Colonic mucosa (tissue), 4 donors: ENCODE measurements at regions not wholly inside any gene's neighbourhood (a gene's known extent, or its start where the extent isn't known, plus 50 kb on each side); places are given as distances from the start of the nearest gene placed in this dataset.

Experiments
- DNase-seq: peaks from one replicate; pipeline ENCODE4 v3.0.0-alpha.2; 2020
- H3K27ac ChIP-seq: fragments of 200-600 bp; one replicate; pipeline ENCODE4 v1.8.0; 2021
- H3K27me3 ChIP-seq: fragments of 200-600 bp; one replicate; pipeline ENCODE4 v1.8.0; 2021
- H3K36me3 ChIP-seq: fragments of 200-600 bp; one replicate; pipeline ENCODE4 v1.8.0; 2021
- H3K4me1 ChIP-seq: fragments of 200-600 bp; one replicate; pipeline ENCODE4 v1.8.0; 2021; ENCODE audit warnings: mild to moderate bottlenecking
- H3K4me3 ChIP-seq: fragments of 200-600 bp; one replicate; pipeline ENCODE4 v1.8.0; 2021
- H3K9ac ChIP-seq, 2 donors: one replicate each; pipeline ENCODE4 v1.7.0; 2013; ENCODE audit warnings: control low read depth in 2 of 2, low read depth in 2 of 2, low read length in 2 of 2
- H3K9me3 ChIP-seq: fragments of 200-600 bp; one replicate; pipeline ENCODE4 v1.8.0; 2021
- CTCF ChIP-seq: fragments of 200-600 bp; IDR thresholded peaks from one replicate; pipeline ENCODE4 v1.8.0; 2022; ENCODE audit warnings: antibody characterized with exemption, mild to moderate bottlenecking
- intact Hi-C: fragments of 100-400 bp; cut with DNase I; formaldehyde crosslinking; loops from one replicate; pipeline ENCODE4 v1.14.1; 2022
- donor health status: healthy.
- donor health status: DM: no; HTN: no; CAD: no.
- donor health status: DM: no; HTN: no; CAD: no.

DNA sequence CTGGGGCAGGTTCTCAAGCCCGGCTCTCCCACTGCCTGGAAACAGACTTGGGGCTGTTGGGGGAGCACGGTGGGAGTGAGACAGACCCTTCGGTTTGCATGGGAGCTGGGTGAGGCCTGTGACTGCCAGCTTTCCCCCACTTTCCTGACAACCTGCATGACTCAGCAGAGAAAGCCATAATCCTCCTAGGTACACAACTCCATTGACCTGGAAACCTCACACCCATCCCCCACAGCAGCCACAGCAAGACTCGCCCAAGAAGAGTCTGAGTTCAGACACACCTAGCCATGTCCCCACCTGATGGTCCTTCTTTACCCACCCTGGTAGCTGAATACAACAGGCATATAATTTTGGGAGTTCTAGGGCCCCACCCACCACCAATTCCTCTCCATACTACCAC is 57.6 kb upstream of the UBQLN2 start:
- TF ChIP-seq CTCF: no peak
- intact Hi-C loops: no loop called here
- no peak for DNase-seq
- H3K36me3 ChIP-seq: no peaks in the 10 kb centered on the region
- no peaks in the 10 kb centered on the region for H3K4me1 ChIP-seq
- no peaks in the 10 kb centered on the region for H3K27me3 ChIP-seq
- no peak overlapping the region for H3K9ac ChIP-seq
- no peaks in the 10 kb centered on the region for H3K9me3 ChIP-seq
- no peak overlapping the region for H3K4me3 ChIP-seq
- no peak overlapping the region for H3K27ac ChIP-seq
